IPS DF 6.9 (cell line): ENCODE measurements at regions not wholly inside any gene's neighbourhood (a gene's known extent, or its start where the extent isn't known, plus 50 kb on each side); places are given as distances from the start of the nearest gene placed in this dataset.

Experiments used
- DNase-seq: peaks from one replicate; pipeline ENCODE4 v3.0.0-alpha.2; 2013; ENCODE audit warnings: low read depth, low spot score
- H3K27ac ChIP-seq: one replicate; pipeline ENCODE4 v1.5.1; 2013; ENCODE audit warnings: low read length, control low read depth
- H3K27me3 ChIP-seq: 2 replicates; pipeline ENCODE4 v1.6.1; 2013; ENCODE audit warnings: mild to moderate bottlenecking, low read length; ENCODE audit not compliant: control insufficient read depth, insufficient read depth
- H3K36me3 ChIP-seq: 2 replicates; pipeline ENCODE4 v1.6.1; 2013; ENCODE audit warnings: low read length; ENCODE audit not compliant: control insufficient read depth, insufficient read depth
- H3K4me1 ChIP-seq: 2 replicates; pipeline ENCODE4 v1.6.1; 2013; ENCODE audit warnings: low read length; ENCODE audit not compliant: control insufficient read depth, insufficient read depth
- H3K4me3 ChIP-seq: 2 replicates; pipeline ENCODE4 v1.5.1; 2013; ENCODE audit warnings: mild to moderate bottlenecking, low read length
- H3K9me3 ChIP-seq: 2 replicates; pipeline ENCODE4 v1.6.1; 2013; ENCODE audit warnings: low read length, inconsistent platforms; ENCODE audit not compliant: control insufficient read depth, insufficient read depth
- WGBS: extraction: QIAGEN DNeasy Blood & Tissue Kit; methylation state at CpG from one replicate; pipeline ENCODE4 v1.1.7; 2013; ENCODE audit warnings: mixed read lengths, missing lambda C conversion rate; ENCODE audit not compliant: insufficient read length, insufficient coverage; 5-methylcytosine and 5-hydroxymethylcytosine counted together

DNA sequence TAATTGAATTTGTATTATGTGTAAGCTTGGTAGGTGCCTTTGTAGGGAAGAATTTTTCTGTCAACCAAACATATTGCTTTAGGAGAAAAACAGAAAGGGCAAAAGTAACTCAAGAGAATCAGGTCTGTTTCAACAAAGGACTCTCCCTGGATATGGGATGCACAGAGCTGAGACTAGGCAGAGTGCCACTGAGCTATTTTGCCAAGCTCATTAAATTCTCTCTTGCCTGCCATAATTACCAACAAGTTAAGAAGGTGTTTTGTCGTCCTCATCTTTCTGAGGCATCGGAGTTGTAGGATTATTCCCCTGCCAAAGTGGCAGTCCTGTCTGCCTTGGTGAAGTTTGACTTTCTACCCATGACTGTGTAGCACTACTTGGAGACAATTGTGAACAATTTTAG lies 438.9 kb upstream of the SEL1L start:
- Histone ChIP-seq H3K27me3 (no peaks in the 10 kb centered on the region), H3K36me3 (no peaks in the 10 kb centered on the region), H3K4me3 (no peak overlapping the region), H3K27ac (no peak overlapping the region), H3K4me1 (no peaks in the 10 kb centered on the region; the same call in 1 of the 2 replicates), H3K9me3 (no peaks in the 10 kb centered on the region; the same call in 1 of the 2 replicates)
- no peak for DNase-seq
- WGBS, result no CpG with 5 or more reads among the region's 2 CpGs

DNA sequence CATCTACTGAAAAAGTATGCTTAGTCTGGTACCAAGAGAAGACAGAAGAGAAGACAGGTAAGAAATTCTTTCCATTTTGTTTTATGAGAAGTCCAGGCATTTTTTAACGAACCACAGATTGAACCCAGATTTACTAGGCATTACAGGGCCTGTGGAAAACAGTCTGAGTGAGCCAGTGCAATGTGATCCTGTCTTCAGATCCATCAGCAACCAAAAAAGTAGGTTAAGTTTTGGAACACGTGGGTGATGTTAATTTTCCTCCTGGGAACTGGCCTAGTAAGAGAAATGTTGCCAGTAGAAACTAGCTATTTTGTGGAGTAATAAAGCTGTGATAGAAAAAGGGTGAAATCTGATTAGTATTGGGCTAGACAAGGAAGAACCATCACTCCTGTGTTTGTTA lies 440.9 kb upstream of the SEL1L start:
- H3K27ac ChIP-seq, result no peak overlapping the region
- H3K4me1 ChIP-seq, result no peaks in the 10 kb centered on the region; the same call in 1 of the 2 replicates
- DNase-seq, result no peak
- H3K9me3 ChIP-seq, result no peaks in the 10 kb centered on the region; the same call in 1 of the 2 replicates
- no peaks in the 10 kb centered on the region for H3K27me3 ChIP-seq
- no peak overlapping the region for H3K4me3 ChIP-seq
- WGBS, result no CpG with 5 or more reads among the region's 2 CpGs
- no peaks in the 10 kb centered on the region for H3K36me3 ChIP-seq

DNA sequence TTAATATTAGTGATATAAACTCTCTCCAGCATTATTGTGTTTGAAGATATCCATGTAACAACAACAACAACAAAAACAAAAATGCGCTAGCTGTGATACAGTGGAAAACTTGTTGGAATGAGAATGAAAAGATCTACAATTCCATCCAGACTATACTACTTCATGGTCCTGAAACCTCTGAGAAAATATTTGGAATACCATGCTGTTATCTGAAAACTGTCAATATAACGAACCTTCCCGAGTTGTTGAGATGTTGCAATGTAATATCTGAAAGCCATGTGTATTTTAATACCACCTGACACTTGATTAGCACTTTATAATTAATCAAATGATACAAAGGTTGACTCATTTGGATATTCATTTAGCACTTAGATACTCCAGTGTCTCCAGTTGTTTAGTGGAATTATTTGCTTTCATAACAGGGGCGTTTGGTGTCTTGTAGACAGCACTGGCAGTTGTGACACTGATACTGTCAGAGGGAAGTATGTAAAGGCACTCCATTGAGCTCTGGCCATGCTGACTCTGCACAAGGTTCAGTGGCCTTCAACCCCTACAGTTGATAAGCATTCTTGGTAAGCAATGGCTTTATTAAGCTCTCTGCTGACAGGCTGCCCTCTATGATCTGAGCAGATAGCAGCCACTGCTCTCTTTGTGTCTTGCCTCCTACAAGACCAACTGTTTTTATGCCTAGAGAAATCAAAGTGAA lies 447.1 kb upstream of the SEL1L start:
- Histone ChIP-seq H3K27ac (no peak overlapping the region), H3K27me3 (no peaks in the 10 kb centered on the region), H3K36me3 (no peaks in the 10 kb centered on the region), H3K4me1 (no peaks in the 10 kb centered on the region), H3K9me3 (no peaks in the 10 kb centered on the region), H3K4me3 (no peak overlapping the region)
- no peak for DNase-seq
- whole genome bisulfite sequencing, result no CpG with 5 or more reads among the region's 4 CpGs

DNA sequence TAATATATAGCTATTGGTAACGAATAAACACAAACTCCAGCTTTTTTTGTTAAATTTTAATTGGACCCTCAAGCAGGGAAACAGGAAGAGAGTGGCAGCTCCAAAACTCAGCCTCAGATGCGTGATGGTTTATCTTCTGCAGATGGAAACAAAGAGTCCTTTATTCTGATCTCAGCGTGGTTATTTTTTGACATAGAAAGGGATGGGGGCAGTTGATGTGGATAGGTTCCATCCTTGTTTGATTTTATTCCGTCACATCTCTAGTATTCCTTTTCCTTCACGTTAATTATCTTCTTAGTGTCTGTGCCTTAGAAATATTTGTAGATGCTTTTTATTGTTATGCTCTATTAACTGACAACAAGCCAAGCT lies 447.6 kb upstream of the SEL1L start:
- no peak overlapping the region for H3K27ac ChIP-seq
- no peak for DNase-seq
- H3K27me3 ChIP-seq, result no peaks in the 10 kb centered on the region
- WGBS, result no CpG with 5 or more reads among the region's 5 CpGs
- no peaks in the 10 kb centered on the region for H3K36me3 ChIP-seq
- H3K9me3 ChIP-seq, result no peaks in the 10 kb centered on the region
- H3K4me3 ChIP-seq, result no peak overlapping the region
- H3K4me1 ChIP-seq, result no peaks in the 10 kb centered on the region; the same call in 1 of the 2 replicates

DNA sequence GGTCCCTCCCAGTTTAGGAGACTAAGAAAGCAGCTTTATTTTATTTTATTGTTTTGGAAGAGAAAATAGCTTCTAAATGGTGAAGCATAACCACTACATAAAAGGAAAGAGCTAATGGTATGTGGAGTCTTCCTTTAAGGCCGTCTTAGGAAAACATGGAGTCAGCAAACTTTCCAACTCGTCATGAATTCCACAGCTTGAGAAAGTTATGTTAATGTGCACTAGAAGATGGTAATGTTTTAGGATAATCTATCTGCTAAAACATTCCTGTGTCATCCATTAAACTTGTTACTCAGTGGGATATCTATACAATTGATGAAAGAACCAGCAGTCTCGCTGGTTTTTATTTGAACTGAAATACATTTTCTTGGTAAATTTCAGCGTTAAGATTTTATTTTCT lies 448.4 kb upstream of the SEL1L start:
- no peak for DNase-seq
- Histone ChIP-seq H3K27me3 (no peaks in the 10 kb centered on the region), H3K4me1 (no peaks in the 10 kb centered on the region; the same call in 1 of the 2 replicates), H3K27ac (no peak overlapping the region), H3K36me3 (no peaks in the 10 kb centered on the region), H3K9me3 (no peaks in the 10 kb centered on the region), H3K4me3 (no peak overlapping the region)
- no CpG with 5 or more reads among the region's 4 CpGs for WGBS

DNA sequence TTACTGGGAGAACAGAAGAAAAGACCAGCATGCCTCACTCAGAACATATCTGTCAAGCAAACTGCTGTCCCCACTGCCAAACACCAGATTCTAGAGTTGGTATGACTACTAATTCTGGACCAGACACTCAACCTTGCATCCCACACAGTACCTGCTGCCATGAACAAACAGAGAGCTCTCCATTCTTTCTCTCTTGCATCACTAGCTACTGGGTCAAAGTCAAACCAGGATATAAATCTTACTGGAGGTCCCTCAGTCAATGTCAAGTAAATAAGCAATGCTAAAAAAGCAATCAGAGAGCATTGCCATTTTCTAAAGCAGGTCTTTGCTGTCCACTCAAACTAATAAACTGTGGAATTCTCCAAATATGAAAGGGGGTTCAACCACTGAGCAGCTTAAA lies 452.4 kb upstream of the SEL1L start:
- Histone ChIP-seq H3K4me3 (no peak overlapping the region), H3K27me3 (no peaks in the 10 kb centered on the region), H3K36me3 (no peaks in the 10 kb centered on the region), H3K4me1 (no peaks in the 10 kb centered on the region; the same call in 1 of the 2 replicates), H3K9me3 (no peaks in the 10 kb centered on the region), H3K27ac (no peak overlapping the region)
- no peak for DNase-seq

DNA sequence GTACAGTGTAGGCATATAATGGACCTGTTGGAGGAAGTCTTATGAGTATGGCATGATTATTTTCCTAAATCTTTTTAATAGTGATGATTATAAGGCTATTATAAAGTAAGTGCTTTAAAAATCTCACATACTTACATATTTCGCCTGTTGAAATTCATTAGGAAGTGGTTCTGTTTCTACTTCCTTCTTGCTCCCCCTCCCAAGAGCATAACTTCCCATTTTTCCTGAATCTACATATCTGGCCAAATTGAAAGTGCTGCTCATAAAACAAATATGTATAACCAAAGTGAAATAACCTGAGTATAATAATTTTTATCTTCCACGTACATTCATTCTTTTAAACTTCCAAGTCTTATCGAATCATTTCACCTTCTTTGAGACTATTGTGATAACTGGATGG lies 455.6 kb upstream of the SEL1L start:
- 100% methylated on average over 2 of the region's 3 CpGs for WGBS
- Histone ChIP-seq H3K27me3 (no peaks in the 10 kb centered on the region), H3K36me3 (no peaks in the 10 kb centered on the region), H3K9me3 (no peaks in the 10 kb centered on the region), H3K27ac (no peak overlapping the region), H3K4me1 (no peaks in the 10 kb centered on the region; the same call in 1 of the 2 replicates), H3K4me3 (no peak overlapping the region)
- DNase-seq, result no peak

DNA sequence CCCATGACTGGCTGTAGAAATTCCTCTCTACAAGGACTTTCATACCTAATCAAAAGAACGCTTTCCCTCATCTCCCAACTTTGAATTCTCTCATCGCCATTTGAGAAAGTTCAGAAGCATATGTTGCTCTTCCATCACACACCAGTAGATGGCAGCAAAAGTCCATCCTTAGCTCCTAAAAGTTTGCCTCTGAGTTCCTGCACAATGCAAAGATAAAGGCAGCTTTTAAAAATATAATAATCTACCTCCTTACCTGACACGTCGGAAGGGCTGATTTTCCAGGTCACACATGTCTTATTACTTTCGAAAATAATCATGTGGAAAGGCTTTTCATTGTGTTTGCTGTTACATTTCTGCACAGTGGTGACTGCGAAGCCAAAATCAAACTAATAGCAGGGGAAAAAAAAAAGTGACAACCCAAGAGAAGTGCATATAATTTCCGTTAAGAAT lies 456.7 kb upstream of the SEL1L start:
- peak; percentile 63 for DNase-seq
- H3K4me1 ChIP-seq, result no peaks in the 10 kb centered on the region; the same call in 1 of the 2 replicates
- no CpG with 5 or more reads among the region's 7 CpGs for whole genome bisulfite sequencing

DNA sequence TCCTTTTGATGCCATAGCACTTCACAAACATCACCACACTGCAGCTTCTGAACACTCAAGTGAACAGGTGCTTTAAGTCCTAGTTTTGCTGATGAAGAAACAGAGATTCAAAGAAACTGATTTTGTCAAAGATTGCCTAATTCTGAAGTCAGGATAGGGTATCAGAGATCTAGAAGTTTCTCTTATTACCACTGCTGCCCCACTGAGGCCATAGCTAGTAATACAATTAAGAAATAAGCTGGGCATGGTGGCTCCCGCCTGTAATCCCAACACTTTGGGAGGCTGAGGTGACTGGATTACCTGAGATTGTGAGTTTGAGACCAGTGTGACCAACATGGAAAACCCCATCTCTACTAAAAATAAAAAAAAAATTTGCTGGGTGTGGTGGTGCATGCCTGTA lies 458.3 kb upstream of the SEL1L start:
- no peaks in the 10 kb centered on the region for H3K36me3 ChIP-seq
- no peak overlapping the region for H3K4me3 ChIP-seq
- WGBS, result no CpG with 5 or more reads among the region's 1 CpG
- H3K27me3 ChIP-seq, result no peaks in the 10 kb centered on the region
- H3K9me3 ChIP-seq, result no peaks in the 10 kb centered on the region
- no peak for DNase-seq
- H3K4me1 ChIP-seq, result no peaks in the 10 kb centered on the region
- H3K27ac ChIP-seq, result no peak overlapping the region

More for the DNA sequence above, 456.7 kb upstream of the SEL1L start:
- no peaks in the 10 kb centered on the region for H3K36me3 ChIP-seq
- H3K9me3 ChIP-seq, result no peaks in the 10 kb centered on the region
- H3K27me3 ChIP-seq, result no peaks in the 10 kb centered on the region
- H3K4me3 ChIP-seq, result no peak overlapping the region
- no peak overlapping the region for H3K27ac ChIP-seq

DNA sequence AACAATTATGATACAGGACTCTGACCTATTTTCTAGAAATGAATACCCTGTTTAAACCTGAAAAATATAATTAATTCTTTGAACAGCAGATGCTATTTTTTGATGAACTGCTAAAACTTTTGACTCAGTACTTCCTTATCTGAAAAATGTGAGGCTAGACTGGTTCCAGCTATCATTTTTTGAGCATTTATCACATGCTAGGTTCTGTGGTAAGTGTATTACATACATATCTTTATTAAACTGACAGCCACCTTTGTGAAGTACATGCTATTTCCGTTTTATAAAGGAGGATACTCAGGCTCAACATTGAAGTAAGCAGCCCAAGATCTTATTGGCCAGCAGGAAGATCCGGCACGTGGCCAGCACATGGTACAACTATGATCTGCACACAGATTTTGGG lies 459.8 kb upstream of the SEL1L start:
- no peaks in the 10 kb centered on the region for H3K36me3 ChIP-seq
- no peaks in the 10 kb centered on the region for H3K9me3 ChIP-seq
- no CpG with 5 or more reads among the region's 3 CpGs for WGBS
- no peak for DNase-seq
- H3K27me3 ChIP-seq, result no peaks in the 10 kb centered on the region
- H3K27ac ChIP-seq, result no peak overlapping the region
- no peaks in the 10 kb centered on the region for H3K4me1 ChIP-seq
- H3K4me3 ChIP-seq, result no peak overlapping the region

DNA sequence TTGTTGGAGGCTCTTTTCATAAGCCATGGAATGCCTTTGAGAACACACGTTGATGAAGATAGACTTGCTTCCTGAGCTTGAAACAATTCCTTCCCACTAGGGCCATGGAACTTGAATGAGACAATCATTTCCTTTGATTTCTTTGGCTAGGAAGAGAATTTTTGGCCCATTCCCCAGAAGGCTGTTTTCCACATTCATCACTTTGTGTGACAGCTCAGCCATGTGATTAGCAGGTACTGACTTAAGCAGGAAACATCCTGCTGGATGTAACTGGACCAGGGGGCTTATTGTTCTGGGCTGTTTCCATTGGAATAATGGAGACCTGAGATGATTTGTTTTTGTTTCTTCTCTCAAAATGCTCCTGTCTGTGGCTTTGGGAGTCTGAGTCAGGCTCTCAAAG lies 469.8 kb upstream of the SEL1L start:
- Histone ChIP-seq H3K36me3 (no peaks in the 10 kb centered on the region), H3K27ac (no peak overlapping the region), H3K4me3 (no peak overlapping the region), H3K4me1 (no peaks in the 10 kb centered on the region), H3K27me3 (no peaks in the 10 kb centered on the region), H3K9me3 (no peaks in the 10 kb centered on the region)
- no CpG with 5 or more reads among the region's 1 CpG for WGBS
- DNase-seq, result no peak
